Chondrocyte (in vitro differentiated cells): ENCODE measurements at regions not wholly inside any gene's neighbourhood (a gene's known extent, or its start where the extent isn't known, plus 50 kb on each side); places are given as distances from the start of the nearest gene placed in this dataset.

Experiments
- DNase-seq: peaks from one replicate; pipeline ENCODE4 v3.0.0; 2021; ENCODE audit warnings: mixed read lengths, low spot score
- H3K27ac Mint-ChIP-seq: one replicate; pipeline ENCODE4 v1.8.0; 2021; ENCODE audit warnings: mild to moderate bottlenecking, moderate library complexity, mixed read lengths; ENCODE audit not compliant: unreplicated experiment
- H3K27me3 Mint-ChIP-seq: 2 replicates; pipeline ENCODE4 v1.8.0; 2021; ENCODE audit warnings: low read depth, mixed read lengths
- H3K36me3 Mint-ChIP-seq: 2 replicates; pipeline ENCODE4 v1.8.0; 2021; ENCODE audit warnings: low read depth, mixed read lengths
- H3K4me1 Mint-ChIP-seq: 2 replicates; pipeline ENCODE4 v1.8.0; 2021; ENCODE audit warnings: low read depth, mild to moderate bottlenecking, mixed read lengths
- H3K4me3 Mint-ChIP-seq: one replicate; pipeline ENCODE4 v1.8.0; 2021; ENCODE audit warnings: mild to moderate bottlenecking, moderate library complexity, mixed read lengths; ENCODE audit not compliant: unreplicated experiment
- H3K9me3 Mint-ChIP-seq: 2 replicates; pipeline ENCODE4 v1.8.0; 2021; ENCODE audit warnings: low read depth, mixed read lengths
- TF ChIP-seq, protein P1 (sequence below): fragments of 200-600 bp; sonication (generic); IDR thresholded peaks from 2 replicates; pipeline ENCODE4 v1.5.0; 2021; ENCODE audit warnings: antibody characterized with exemption, mild to moderate bottlenecking, moderate library complexity

DNA sequence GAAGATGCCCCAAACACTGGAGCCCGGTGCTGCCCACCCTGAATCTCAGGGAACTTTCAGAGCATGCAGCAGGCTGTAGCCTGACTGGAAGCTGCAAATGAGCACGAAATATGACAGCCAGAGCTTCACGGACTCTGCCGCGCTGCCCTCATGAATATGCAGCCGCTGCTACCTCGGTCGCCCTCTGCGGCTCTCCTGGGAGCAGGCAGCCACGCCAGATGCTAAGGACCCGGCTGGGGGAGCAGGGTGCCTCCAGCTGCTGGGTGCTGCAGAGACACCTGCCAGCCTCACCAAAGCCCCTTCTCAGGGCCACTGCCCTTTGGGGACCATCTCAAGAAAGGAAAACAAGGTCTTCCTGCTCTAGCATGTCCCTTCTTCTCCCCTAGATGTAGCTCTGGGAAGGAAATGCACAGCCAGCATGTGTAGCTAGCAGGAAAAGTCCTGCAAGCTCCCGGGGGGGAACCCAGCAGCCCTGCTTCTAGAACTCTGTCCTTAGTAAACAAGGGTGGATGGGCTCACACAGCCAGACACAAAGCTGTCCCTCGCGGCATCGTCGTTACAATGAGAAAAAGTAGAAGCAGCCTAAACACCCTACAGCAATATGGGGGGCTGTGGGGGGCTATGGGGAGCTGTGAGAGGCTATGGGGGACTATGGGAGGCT lies 56.8 kb upstream of the OLFM1 start:
- peak; percentile 84 for DNase-seq
- no peaks in the 10 kb centered on the region for H3K36me3 Mint-ChIP-seq
- H3K9me3 Mint-ChIP-seq: peaks cover 11% of the 10 kb centered on the region
- H3K27ac Mint-ChIP-seq: no peak overlapping the region
- H3K4me1 Mint-ChIP-seq: no peaks in the 10 kb centered on the region
- TF ChIP-seq, protein P1, sequence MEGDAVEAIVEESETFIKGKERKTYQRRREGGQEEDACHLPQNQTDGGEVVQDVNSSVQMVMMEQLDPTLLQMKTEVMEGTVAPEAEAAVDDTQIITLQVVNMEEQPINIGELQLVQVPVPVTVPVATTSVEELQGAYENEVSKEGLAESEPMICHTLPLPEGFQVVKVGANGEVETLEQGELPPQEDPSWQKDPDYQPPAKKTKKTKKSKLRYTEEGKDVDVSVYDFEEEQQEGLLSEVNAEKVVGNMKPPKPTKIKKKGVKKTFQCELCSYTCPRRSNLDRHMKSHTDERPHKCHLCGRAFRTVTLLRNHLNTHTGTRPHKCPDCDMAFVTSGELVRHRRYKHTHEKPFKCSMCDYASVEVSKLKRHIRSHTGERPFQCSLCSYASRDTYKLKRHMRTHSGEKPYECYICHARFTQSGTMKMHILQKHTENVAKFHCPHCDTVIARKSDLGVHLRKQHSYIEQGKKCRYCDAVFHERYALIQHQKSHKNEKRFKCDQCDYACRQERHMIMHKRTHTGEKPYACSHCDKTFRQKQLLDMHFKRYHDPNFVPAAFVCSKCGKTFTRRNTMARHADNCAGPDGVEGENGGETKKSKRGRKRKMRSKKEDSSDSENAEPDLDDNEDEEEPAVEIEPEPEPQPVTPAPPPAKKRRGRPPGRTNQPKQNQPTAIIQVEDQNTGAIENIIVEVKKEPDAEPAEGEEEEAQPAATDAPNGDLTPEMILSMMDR: no peak
- H3K4me3 Mint-ChIP-seq: no peak overlapping the region
- H3K27me3 Mint-ChIP-seq: peaks cover 41% of the 10 kb centered on the region

DNA sequence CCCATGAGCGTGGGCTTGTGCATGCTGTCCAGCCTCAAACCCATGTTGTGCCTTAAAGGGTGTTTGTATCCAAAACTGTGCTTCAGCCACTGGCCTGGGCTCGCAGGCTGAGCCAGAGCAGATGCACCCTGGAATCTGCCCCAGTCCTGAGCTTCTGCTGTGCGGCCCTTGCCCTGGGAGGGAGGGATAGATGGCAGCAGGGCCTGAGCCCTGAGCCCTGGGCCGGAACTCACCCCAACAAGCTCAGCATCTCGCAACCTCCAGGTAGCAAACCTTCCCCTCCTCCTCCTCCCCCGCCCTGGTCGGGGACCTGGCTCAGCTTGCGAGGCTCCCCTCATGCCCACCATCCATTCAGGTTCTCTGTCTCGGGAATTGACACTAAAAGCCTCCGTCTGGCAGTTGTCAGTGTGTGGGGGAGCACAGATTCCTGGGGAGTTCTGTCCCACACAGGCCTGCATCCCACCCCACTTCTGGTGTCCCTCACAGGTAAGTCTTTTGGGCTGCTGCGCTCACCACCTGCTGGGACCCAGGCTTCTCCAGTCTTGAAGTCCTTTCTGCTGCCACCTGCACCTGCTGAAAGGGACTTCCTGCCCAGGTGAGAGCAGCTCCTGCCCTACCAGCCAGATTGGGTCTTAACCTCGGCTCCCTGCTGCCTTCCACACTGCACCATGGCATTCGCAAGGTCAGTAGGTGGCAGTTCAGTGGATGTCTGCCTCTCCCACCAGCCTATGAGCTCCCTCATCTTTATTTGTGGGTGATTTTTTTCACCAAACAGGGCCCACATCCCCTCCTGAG lies 55.2 kb upstream of the OLFM1 start:
- TF ChIP-seq, protein P1: no peak
- Mint-ChIP-seq H3K36me3 (no peaks in the 10 kb centered on the region), H3K4me3 (no peak overlapping the region), H3K27ac (no peak overlapping the region), H3K4me1 (no peaks in the 10 kb centered on the region), H3K9me3 (no peaks in the 10 kb centered on the region), H3K27me3 (peaks cover 42% of the 10 kb centered on the region)
- DNase-seq: peak; percentile 59

DNA sequence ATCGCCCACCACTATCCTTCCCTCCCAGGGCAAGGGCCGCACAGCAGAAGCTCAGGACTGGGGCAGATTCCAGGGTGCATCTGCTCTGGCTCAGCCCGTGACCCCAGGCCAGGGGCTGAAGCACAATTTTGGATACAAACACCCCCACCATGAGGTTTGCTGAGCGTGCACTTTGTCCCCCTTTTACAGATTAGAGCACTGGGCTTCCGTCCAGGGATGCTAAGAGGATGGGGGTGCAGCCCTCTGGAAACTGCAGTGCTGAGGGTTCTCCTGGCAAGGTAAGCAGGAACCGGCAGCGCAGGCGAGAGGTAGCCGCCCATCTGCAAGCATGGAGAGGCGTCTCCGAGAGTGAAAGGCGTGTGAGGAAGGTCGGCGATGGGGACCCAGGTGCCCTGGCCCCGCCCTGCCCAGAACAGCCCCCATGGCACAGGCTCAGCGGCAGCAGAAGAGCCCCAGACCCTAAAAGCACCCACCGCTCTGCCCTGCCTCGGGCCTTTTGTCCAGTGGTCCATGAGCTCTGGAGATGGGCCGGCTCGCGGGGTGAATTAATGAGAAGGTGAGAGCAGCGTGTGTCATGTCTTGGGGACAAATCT lies 54.5 kb upstream of the OLFM1 start:
- no peaks in the 10 kb centered on the region for H3K9me3 Mint-ChIP-seq
- peaks cover 43% of the 10 kb centered on the region for H3K27me3 Mint-ChIP-seq
- H3K36me3 Mint-ChIP-seq: no peaks in the 10 kb centered on the region
- no peak overlapping the region for H3K4me3 Mint-ChIP-seq
- peak; percentile 78 for DNase-seq
- no peaks in the 10 kb centered on the region for H3K4me1 Mint-ChIP-seq
- no peak overlapping the region for H3K27ac Mint-ChIP-seq
- TF ChIP-seq, protein P1: no peak

DNA sequence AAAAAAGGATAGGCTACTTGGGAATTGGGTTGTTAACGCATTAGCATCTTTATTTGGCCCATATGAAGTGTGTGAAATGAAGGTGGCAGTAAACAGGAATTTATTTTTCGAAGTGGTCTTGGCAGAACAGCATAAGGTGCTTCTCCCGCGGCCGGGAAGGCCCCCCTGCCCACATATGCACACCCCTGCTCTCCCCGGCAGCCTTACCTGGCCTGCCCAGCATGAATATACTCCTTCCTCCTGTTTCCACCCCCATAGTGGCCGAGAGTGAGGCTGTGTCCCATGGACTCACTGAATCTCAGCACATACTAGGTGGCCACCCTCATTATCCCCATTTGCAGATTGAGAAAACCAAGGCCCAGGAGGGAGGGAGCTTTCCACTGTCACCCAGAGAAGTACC lies 54.0 kb upstream of the OLFM1 start:
- H3K4me3 Mint-ChIP-seq: no peak overlapping the region
- H3K4me1 Mint-ChIP-seq: no peaks in the 10 kb centered on the region
- DNase-seq: no peak
- H3K27me3 Mint-ChIP-seq: peaks cover 46% of the 10 kb centered on the region
- H3K36me3 Mint-ChIP-seq: no peaks in the 10 kb centered on the region
- H3K9me3 Mint-ChIP-seq: no peaks in the 10 kb centered on the region
- TF ChIP-seq, protein P1: no peak
- H3K27ac Mint-ChIP-seq: no peak overlapping the region

DNA sequence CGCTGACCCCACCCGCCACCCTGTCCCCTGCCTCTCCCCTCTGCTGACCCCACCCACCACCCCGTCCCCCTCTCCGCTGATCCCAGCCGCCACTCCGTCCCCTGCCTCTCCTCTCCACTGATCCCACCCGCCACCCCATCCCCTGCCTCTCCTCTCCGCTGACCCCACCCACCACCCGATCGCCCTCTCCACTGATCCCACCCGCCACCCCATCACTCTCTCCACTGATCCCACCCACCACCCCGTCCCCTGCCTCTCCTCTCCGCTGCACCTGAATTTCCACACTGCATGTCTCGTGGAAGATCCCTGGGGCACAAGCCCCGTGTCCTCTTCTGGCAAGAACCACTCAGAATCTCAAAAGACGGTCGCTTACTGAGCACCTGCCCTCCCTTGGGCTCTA lies 53.4 kb upstream of the OLFM1 start:
- H3K4me3 Mint-ChIP-seq: no peak overlapping the region
- H3K27ac Mint-ChIP-seq: no peak overlapping the region
- no peaks in the 10 kb centered on the region for H3K4me1 Mint-ChIP-seq
- peaks cover 47% of the 10 kb centered on the region for H3K27me3 Mint-ChIP-seq
- TF ChIP-seq, protein P1: no peak
- DNase-seq: no peak
- no peaks in the 10 kb centered on the region for H3K36me3 Mint-ChIP-seq
- no peaks in the 10 kb centered on the region for H3K9me3 Mint-ChIP-seq
